ENCODE measurements at regions not wholly inside any gene's neighbourhood (a gene's known extent, or its start where the extent isn't known, plus 50 kb on each side); places are given as distances from the start of the nearest gene placed in this dataset.
A peak's percentile ranks its signal among the peaks of the same experiment; 100 is the strongest.
"Not testable (repeated sequence)": the region's sequence is repeated elsewhere in the genome, so short reads cannot be mapped to it uniquely, and the experiment has no call there.

- Mint-ChIP-seq H3K27me3 (ENCODE audit: unreplicated experiment) (no peaks in the 10 kb centered on the region), H3K27ac (ENCODE audit: unreplicated experiment) (no peak overlapping the region), H3K4me1 (ENCODE audit: unreplicated experiment) (no peaks in the 10 kb centered on the region), H3K36me3 (ENCODE audit: unreplicated experiment) (no peaks in the 10 kb centered on the region), H3K9me3 (ENCODE audit: unreplicated experiment) (no peaks in the 10 kb centered on the region), H3K4me3 (ENCODE audit: unreplicated experiment) (no peak overlapping the region)
- DNase-seq (ENCODE audit: extremely low spot score, unreplicated experiment), result no peak
- no peak for TF ChIP-seq CTCF (IDR thresholded peaks at IDR 0.05)
Observed at GRCh38 chr12:131199221-131199620, 245.5 kb downstream of the ADGRD1 start.

- H3K9me3 Mint-ChIP-seq (ENCODE audit: unreplicated experiment); H3K4me1 Mint-ChIP-seq (ENCODE audit: unreplicated experiment); H3K36me3 Mint-ChIP-seq (ENCODE audit: unreplicated experiment); H3K27ac Mint-ChIP-seq (ENCODE audit: unreplicated experiment); H3K27me3 Mint-ChIP-seq (ENCODE audit: unreplicated experiment); DNase-seq (ENCODE audit: extremely low spot score, unreplicated experiment); H3K4me3 Mint-ChIP-seq (ENCODE audit: unreplicated experiment): not testable (repeated sequence)
Observed at GRCh38 chr12:131201912-131202311, 248.2 kb downstream of the ADGRD1 start.

DNA sequence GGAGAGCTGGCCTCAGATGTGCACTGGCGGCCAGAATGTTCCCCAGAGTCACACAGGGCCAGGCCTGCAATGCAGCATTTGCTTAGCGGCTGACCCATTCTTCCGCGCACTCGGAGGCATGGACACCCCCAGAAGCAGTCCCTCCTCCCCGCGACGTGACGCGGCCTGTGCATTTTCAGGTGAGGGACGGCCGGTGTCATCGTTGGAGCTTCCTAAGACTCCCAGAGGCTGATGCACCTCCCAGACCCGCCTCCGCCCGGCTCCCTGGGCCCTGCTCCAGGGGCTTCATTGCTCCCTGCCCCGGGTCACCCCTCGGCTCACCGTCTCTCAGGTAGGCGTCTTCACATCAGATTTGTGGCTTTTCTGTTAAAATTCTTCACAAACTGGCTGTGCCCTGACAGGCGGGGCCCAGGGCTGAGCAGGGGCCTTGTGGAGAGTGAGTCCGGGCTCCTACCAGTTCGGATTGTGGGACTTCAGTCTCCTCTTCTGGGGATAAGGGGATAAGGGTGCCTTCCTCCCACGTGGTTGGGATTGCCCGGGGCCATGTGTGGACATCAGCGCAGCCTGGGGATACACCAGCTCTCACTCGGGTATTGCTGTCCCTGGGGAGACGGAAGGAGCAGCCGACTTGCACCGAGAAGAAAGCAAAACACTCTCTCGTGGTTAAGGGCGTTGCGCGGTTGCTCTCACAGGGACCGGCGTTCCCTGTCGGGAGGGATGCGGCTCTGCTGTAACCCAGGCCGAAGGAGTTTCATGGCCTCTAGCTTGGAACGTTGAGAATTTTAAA, 249.1 kb downstream of the ADGRD1 start:
- H3K27me3 Mint-ChIP-seq (ENCODE audit: unreplicated experiment), result no peaks in the 10 kb centered on the region
- H3K4me3 Mint-ChIP-seq (ENCODE audit: unreplicated experiment), result no peak overlapping the region
- TF ChIP-seq CTCF (IDR thresholded peaks at IDR 0.05), result no peak
- H3K4me1 Mint-ChIP-seq (ENCODE audit: unreplicated experiment), result no peaks in the 10 kb centered on the region
- H3K27ac Mint-ChIP-seq (ENCODE audit: unreplicated experiment), result no peak overlapping the region
- no peaks in the 10 kb centered on the region for H3K9me3 Mint-ChIP-seq (ENCODE audit: unreplicated experiment)
- H3K36me3 Mint-ChIP-seq (ENCODE audit: unreplicated experiment), result no peaks in the 10 kb centered on the region
- DNase-seq (ENCODE audit: extremely low spot score, unreplicated experiment), result peak; percentile 70

DNA sequence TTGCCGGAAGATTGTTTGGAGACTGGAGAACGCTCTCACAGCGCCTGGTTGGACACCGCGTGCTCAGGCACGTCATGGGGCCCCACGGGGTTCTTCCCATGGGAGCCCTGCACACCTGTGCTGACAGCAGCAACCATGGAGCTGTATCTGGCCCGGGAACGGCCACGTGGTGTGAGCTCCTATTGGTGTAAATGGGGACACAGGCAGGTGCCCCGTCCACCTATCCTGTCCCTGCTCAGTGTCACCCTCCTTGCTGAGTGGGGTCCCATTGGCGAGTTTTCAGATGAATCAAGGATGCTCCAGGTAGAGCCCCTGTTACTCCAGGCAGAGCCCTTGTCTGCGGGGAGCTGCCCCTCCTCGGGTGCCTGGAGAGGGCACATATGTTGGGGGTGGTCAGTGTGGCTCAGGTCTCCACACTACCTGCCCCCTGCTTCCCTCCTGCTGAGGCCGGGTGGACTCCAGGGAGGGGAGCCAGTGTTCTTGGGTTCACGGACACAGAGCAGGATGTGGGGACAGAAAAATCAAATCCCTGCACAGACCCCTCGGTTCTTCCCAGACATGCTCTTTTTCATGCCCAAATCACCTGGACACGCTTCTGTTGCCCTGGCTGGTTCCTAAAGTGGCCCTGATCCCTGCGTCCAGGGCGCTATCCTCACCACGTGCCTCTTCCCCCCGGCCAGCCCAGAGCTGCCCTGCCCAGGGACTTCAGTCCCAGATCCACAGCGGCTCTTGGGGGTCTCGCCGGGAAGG, 250.1 kb downstream of the ADGRD1 start:
- Mint-ChIP-seq H3K27ac (ENCODE audit: unreplicated experiment) (no peak overlapping the region), H3K27me3 (ENCODE audit: unreplicated experiment) (no peaks in the 10 kb centered on the region), H3K36me3 (ENCODE audit: unreplicated experiment) (no peaks in the 10 kb centered on the region), H3K4me3 (ENCODE audit: unreplicated experiment) (no peak overlapping the region), H3K9me3 (ENCODE audit: unreplicated experiment) (no peaks in the 10 kb centered on the region), H3K4me1 (ENCODE audit: unreplicated experiment) (no peaks in the 10 kb centered on the region)
- no peak for TF ChIP-seq CTCF (IDR thresholded peaks at IDR 0.05)
- DNase-seq (ENCODE audit: extremely low spot score, unreplicated experiment), result peak; percentile 80

- Mint-ChIP-seq H3K4me1 (ENCODE audit: unreplicated experiment) (no peaks in the 10 kb centered on the region), H3K27me3 (ENCODE audit: unreplicated experiment) (peaks cover under 1% of the 10 kb centered on the region), H3K9me3 (ENCODE audit: unreplicated experiment) (no peaks in the 10 kb centered on the region), H3K27ac (ENCODE audit: unreplicated experiment) (no peak overlapping the region), H3K36me3 (ENCODE audit: unreplicated experiment) (no peaks in the 10 kb centered on the region), H3K4me3 (ENCODE audit: unreplicated experiment) (no peak overlapping the region)
- DNase-seq (ENCODE audit: extremely low spot score, unreplicated experiment), result peak; percentile 75
- no peak for TF ChIP-seq CTCF (IDR thresholded peaks at IDR 0.05)
Observed at GRCh38 chr12:131204416-131205274, 250.9 kb downstream of the ADGRD1 start.

GRCh38 chr12:131205275-131205933, 251.7 kb downstream of the ADGRD1 start:
- not testable (repeated sequence) for H3K9me3 Mint-ChIP-seq (ENCODE audit: unreplicated experiment); H3K27me3 Mint-ChIP-seq (ENCODE audit: unreplicated experiment); H3K36me3 Mint-ChIP-seq (ENCODE audit: unreplicated experiment); H3K4me3 Mint-ChIP-seq (ENCODE audit: unreplicated experiment); H3K27ac Mint-ChIP-seq (ENCODE audit: unreplicated experiment); H3K4me1 Mint-ChIP-seq (ENCODE audit: unreplicated experiment)
- DNase-seq (ENCODE audit: extremely low spot score, unreplicated experiment), result peak; percentile 56

GRCh38 chr12:131206630-131207299, 253.1 kb downstream of the ADGRD1 start:
- not testable (repeated sequence) for H3K36me3 Mint-ChIP-seq (ENCODE audit: unreplicated experiment); H3K4me1 Mint-ChIP-seq (ENCODE audit: unreplicated experiment); H3K27me3 Mint-ChIP-seq (ENCODE audit: unreplicated experiment); H3K27ac Mint-ChIP-seq (ENCODE audit: unreplicated experiment); H3K4me3 Mint-ChIP-seq (ENCODE audit: unreplicated experiment); H3K9me3 Mint-ChIP-seq (ENCODE audit: unreplicated experiment)
- DNase-seq (ENCODE audit: extremely low spot score, unreplicated experiment), result peak; percentile 82
